ENCODE measurements at regions not wholly inside any gene's neighbourhood (a gene's known extent, or its start where the extent isn't known, plus 50 kb on each side); places are given as distances from the start of the nearest gene placed in this dataset.

DNA sequence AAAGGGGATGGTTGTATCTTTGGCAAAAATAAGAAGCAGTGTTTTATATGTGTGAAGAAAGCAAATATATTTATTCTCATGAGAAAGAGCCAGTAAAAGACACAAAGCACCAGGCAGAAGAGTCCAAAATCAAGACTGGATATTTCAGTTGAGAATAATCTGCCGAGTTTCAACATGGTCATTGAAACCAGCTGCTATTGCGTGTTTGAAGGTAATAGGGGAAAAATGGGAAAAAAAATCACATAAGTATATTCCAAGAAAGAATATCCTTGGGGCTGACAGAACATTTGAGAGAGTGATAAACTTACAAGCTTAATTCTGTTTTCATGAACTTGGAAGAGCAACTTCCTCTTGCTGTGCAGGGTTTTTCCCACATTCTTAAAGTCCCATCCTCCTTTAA, 79.9 kb downstream of the ISOC1 start:
- Histone ChIP-seq H3K9me3 (no peaks in the 10 kb centered on the region), H3K4me3 (no peak overlapping the region), H3K4me1 (ENCODE audit: low read depth) (no peaks in the 10 kb centered on the region), H3K36me3 (ENCODE audit: low read depth) (no peaks in the 10 kb centered on the region)
- no peak for ATAC-seq
- intact Hi-C loops (cut with DNase I, micrococcal nuclease), result no loop called here
- no peak for DNase-seq
- TF ChIP-seq, protein P1, sequence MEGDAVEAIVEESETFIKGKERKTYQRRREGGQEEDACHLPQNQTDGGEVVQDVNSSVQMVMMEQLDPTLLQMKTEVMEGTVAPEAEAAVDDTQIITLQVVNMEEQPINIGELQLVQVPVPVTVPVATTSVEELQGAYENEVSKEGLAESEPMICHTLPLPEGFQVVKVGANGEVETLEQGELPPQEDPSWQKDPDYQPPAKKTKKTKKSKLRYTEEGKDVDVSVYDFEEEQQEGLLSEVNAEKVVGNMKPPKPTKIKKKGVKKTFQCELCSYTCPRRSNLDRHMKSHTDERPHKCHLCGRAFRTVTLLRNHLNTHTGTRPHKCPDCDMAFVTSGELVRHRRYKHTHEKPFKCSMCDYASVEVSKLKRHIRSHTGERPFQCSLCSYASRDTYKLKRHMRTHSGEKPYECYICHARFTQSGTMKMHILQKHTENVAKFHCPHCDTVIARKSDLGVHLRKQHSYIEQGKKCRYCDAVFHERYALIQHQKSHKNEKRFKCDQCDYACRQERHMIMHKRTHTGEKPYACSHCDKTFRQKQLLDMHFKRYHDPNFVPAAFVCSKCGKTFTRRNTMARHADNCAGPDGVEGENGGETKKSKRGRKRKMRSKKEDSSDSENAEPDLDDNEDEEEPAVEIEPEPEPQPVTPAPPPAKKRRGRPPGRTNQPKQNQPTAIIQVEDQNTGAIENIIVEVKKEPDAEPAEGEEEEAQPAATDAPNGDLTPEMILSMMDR (IDR thresholded peaks at IDR 0.05), result no peak

GRCh38 chr5:129177451-129177850, 82.9 kb downstream of the ISOC1 start:
- ATAC-seq (no peak), DNase-seq (no peak)
- TF ChIP-seq, protein P1 (IDR thresholded peaks at IDR 0.05), result no peak
- H3K36me3 ChIP-seq (ENCODE audit: low read depth), result no peaks in the 10 kb centered on the region
- H3K4me1 ChIP-seq (ENCODE audit: low read depth), result no peaks in the 10 kb centered on the region
- intact Hi-C loops (cut with DNase I, micrococcal nuclease), result no loop called here
- H3K4me3 ChIP-seq, result no peak overlapping the region
- no peaks in the 10 kb centered on the region for H3K9me3 ChIP-seq

GRCh38 chr5:129199308-129199707, 104.8 kb downstream of the ISOC1 start:
- Histone ChIP-seq H3K36me3 (ENCODE audit: low read depth) (no peaks in the 10 kb centered on the region), H3K9me3 (no peaks in the 10 kb centered on the region), H3K4me3 (no peak overlapping the region), H3K4me1 (ENCODE audit: low read depth) (no peaks in the 10 kb centered on the region)
- no peak for DNase-seq
- TF ChIP-seq, protein P1 (IDR thresholded peaks at IDR 0.05), result no peak
- intact Hi-C loops (cut with DNase I, micrococcal nuclease), result no loop called here
- ATAC-seq, result no peak

DNA sequence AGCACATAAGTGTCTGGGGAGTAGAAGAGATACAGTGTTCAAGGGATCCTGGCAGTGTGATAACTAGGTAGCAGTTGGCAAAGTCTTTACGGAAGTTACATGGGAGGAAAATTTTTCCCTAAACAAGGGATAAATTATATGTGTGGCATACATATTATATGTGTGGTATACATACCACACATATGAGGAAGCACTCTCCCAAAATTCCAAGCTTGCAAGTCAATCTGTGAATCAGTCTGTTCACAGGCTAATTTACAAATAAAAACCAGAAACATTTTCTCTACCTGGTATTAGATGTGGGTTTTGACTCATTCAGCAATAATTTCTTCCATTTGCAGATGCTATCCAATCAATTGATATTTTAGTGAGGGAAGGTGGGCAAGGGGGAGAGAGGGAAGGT, 110.0 kb downstream of the ISOC1 start:
- H3K9me3 ChIP-seq, result no peaks in the 10 kb centered on the region
- no peaks in the 10 kb centered on the region for H3K4me1 ChIP-seq (ENCODE audit: low read depth)
- H3K36me3 ChIP-seq (ENCODE audit: low read depth), result no peaks in the 10 kb centered on the region
- no peak for ATAC-seq
- DNase-seq, result no peak
- TF ChIP-seq, protein P1 (IDR thresholded peaks at IDR 0.05), result no peak
- no peak overlapping the region for H3K4me3 ChIP-seq
- intact Hi-C loops (cut with DNase I, micrococcal nuclease), result no loop called here

GRCh38 chr5:129216001-129216400, 121.5 kb downstream of the ISOC1 start:
- peaks cover 14% of the 10 kb centered on the region for H3K9me3 ChIP-seq
- no peaks in the 10 kb centered on the region for H3K4me1 ChIP-seq (ENCODE audit: low read depth)
- TF ChIP-seq, protein P1 (IDR thresholded peaks at IDR 0.05), result no peak
- DNase-seq (no peak), ATAC-seq (no peak)
- no peak overlapping the region for H3K4me3 ChIP-seq
- intact Hi-C loops (cut with DNase I, micrococcal nuclease), result no loop called here
- no peaks in the 10 kb centered on the region for H3K36me3 ChIP-seq (ENCODE audit: low read depth)

- DNase-seq, result no peak
- Histone ChIP-seq H3K9me3 (peaks cover 14% of the 10 kb centered on the region), H3K4me3 (no peak overlapping the region), H3K36me3 (ENCODE audit: low read depth) (no peaks in the 10 kb centered on the region), H3K4me1 (ENCODE audit: low read depth) (no peaks in the 10 kb centered on the region)
- TF ChIP-seq, protein P1 (IDR thresholded peaks at IDR 0.05), result no peak
- no peak for ATAC-seq
- intact Hi-C loops (cut with DNase I, micrococcal nuclease), result no loop called here
Measured at GRCh38 chr5:129217179-129217578, 122.6 kb downstream of the ISOC1 start.
